HG03175 (cell line): ENCODE measurements at regions not wholly inside any gene's neighbourhood (a gene's known extent, or its start where the extent isn't known, plus 50 kb on each side); places are given as distances from the start of the nearest gene placed in this dataset.

Experiments
- ATAC-seq: cut with Tn5 transposase; IDR thresholded peaks from one replicate; pipeline ENCODE4 v1.9.1; 2021; ENCODE audit warnings: mild to moderate bottlenecking, moderate library complexity; ENCODE audit not compliant: unreplicated experiment

- no peak for ATAC-seq
Measured at GRCh38 chr17:77867976-77868713, 90.4 kb upstream of the TNRC6C start.

DNA sequence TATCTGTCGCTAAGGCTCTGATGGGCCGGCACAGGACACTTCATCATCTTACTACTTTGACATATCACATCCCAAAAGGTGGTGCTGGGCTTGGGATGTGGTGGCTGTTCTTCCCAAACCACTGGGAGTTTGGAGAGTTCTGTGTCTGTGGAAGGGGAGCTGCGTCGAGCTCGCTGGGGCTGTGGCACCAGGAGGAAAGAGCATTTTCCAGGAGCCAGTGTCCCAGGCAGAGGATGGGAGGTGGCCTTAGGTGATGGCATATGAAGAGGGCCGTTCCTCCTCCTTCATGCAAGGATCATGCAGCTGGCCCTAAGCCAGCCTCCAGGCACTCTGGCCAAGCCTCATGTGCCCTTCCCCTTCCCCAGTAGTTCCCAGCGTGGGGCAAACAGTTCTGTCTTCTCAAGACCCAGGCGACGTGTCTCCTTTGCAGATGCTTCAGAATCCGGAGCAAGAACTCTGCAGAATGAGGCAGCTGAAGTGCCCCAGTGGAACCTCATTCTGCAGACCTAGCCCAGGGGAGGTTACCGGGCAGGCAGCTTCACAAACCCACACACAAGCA lies 89.4 kb upstream of the TNRC6C start:
- no peak for ATAC-seq

GRCh38 chr17:77869665-77870132 lies 88.8 kb upstream of the TNRC6C start:
- ATAC-seq = peak; percentile 92

DNA sequence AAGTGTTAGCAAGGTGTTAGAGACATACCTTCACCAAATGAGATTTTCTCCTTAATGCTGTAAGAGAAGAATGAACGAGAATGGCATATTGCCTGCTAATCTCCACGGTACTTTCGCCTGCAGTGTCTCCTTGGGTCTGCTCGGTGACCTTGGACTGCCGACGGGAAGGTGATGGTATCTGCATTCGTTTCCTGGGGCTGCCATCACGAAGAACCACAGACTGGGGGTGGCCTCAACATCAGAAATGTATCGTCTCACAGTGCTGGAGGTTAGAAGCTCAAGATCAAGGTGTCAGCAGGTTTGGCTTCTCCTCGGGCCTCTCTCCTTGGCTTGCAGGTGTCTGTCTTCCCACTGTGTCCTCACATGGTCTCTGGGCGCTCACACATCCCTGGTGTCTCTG lies 86.3 kb upstream of the TNRC6C start:
- no peak for ATAC-seq

- no peak for ATAC-seq
Measured at GRCh38 chr17:77872714-77873499, 85.6 kb upstream of the TNRC6C start.

DNA sequence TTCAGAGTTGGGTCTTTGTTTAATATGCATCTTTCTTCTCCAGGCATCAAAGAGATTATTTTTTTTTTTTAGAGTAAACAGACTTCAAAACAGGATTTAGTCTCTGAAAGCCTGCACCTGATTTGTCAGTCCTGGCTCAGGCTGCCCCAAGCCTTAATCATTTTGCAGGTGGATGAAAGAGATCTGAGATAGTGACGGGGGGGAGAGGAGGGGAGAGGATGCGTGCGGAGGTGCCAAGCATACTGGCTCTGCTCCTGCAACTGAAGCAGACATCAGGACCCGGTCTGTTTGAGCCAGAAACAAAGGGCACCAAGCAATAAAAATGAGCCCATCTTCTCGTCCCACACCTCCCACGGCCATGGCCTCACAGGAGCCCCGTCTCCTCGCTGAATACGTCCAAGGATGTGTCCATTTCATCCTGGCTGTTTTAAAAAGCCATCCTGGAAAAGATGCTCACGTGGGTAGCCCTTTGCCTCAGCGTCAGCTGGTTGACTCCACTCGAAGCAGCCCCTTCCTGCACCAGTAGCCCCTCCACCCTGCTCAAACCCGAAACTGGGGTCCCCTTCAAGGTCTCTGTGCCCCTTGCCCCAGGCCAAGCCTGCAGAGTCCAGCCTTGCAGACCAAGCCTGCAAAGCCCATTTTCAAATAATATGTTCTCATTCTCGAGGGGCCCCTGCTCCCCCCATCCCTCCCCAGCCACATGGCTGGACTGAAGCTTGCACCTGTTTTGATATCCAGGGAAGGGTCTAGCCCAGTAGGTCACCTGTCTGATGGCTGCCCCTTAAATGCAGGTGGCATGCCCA lies 84.8 kb upstream of the TNRC6C start:
- ATAC-seq = no peak

GRCh38 chr17:77874303-77875050 lies 84.0 kb upstream of the TNRC6C start:
- no peak for ATAC-seq

DNA sequence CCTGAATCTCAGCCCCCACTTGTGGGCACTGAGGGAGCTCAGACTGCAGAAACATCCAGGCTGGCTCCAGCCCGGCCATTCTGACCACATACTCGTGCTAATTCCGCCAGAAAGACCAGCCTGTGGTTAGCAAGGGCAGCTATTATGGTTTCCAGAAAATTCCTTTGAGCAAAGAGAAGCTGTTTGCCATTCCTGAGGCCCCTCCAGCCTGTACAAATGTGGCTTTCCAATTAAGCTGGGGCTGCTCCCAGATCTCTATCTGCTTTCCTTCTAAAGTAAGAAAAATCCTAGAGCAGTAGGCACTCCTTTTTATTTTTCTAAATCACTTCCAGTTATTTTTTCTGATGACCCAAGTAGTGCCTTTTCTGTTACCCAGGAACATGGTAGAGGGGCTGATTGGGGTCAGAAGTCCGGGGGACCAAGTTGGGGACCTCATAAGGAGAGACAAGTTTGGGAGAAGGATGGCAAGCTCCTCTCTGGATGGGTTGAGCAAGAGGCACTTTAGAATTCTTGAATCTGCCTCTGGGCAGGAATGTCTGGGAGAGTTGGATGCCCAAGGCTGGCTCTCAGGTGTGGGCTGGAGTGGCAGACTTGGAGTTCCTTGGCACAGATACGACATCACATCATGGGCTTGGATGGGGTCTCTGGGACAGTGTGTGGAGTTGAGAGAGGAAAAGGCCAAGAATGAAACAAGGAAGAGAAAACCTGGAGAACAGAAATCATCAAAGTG lies 83.3 kb upstream of the TNRC6C start:
- ATAC-seq = no peak

DNA sequence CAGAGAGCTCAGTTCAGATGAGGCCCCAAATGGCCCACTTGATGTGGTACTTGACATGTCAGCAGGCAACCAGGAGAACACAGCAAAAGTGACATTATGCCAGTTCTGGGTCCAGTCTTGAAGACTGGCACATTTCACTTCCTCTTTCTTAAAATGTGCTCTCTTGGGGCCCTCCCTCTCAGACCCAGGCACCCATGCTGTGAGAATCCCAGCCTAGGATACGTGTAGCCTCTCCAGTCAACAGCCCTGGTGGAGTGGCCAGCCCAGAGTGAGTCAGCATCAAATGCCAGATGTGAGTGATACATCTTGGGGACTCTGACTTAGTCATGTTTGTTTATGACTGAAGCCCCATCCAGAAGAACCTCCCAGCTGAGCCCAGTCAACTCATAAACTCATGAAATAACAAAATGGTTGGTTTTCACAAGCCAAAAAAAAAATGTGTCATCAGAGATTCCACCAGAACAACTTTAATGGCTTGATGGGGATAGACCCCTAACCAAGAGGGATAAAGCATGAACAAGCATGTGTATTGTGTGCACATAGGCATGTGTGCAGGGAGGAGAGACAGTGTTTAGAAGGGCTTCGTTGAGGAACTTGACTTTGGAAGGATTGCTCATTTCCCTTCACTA lies 82.5 kb upstream of the TNRC6C start:
- ATAC-seq = no peak

DNA sequence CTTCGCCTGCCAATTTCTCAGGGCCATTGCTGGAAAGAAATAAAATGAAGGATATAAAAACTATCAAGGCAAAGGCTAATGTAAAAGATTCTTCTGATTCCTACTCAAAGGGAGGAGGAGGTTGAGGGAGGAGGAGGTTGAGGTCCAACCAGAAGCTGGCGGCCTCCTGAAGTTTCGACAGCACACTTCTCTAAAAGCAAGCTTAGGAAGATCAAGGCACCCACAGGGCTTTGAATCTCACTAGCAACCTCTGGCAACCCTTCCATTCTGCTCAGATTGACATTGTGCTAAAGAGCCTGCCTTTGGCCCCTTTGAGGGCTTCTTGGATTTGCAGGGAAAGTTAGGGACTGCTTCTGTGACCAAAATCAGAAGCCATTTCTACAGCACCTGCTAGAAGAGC lies 81.5 kb upstream of the TNRC6C start:
- ATAC-seq = no peak

DNA sequence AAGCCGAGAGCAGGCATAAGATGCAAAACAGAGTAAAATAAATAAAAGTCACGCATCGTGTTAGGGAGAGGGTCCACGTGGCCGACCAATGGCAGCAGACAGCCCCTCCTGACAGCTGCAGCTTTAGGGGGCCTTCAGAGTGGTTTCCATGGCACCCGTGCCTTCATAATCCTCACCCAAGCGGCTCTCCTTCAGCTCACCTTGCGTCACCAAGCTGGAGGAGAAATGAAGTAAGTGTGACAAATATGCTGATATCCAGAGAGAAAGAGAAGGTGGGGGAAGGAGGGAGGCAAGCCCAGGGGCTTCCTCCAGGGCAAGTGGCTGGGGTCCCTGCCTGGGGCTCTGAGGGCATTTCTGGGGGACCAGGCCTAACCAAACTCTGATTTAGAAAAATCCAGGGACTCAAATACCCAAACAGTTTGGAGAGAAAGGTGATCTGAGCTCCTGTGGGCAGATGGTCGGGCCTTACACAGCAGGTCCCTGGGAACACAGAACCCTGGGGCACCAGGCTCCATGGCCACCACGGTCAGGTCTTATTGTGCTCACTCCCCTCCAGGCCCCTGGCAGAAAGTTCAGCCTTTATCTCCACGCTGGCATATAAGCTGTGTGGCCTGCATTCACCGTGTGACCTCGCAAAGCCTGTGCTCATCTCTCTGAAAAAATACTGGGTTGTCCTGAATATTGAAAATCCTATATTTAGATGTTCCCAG lies 80.7 kb upstream of the TNRC6C start:
- no peak for ATAC-seq

GRCh38 chr17:77879226-77879895 lies 79.1 kb upstream of the TNRC6C start:
- ATAC-seq = no peak

GRCh38 chr17:77879896-77880280 lies 78.6 kb upstream of the TNRC6C start:
- ATAC-seq = no peak

DNA sequence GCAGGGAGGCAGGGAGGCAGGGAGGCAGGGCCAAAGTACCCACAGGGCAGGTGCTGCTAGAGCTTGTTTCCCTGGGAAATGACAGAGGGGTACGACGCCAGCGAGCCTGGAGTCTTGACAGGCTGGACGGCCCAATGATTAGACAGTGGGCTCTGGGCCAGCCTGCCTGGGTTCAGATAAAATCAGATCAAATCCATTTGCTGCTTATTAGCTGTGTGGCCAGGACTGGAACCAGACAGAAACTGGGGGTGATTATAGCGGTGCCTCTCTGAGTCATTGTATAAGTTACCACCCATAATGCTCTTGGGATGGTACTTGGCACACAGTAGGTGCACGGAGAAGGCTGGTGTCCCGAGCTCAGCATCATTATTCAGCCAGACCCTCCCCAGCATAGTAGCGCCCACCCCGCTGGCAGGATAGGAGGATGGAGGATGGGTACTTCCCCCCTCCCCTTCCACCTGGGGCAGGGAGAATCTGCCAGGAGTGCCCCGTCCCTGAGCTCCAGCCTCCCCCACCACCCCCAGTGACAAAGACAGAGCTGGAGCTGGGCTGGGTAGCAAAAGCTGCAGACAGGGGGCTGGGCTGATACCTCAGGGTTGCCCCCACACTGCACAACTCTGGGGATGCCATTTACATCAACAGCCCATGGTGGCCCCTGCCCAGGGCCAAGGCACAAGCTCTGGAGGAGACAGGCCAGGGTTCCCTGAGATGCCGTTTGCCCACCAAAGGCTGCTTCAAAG lies 77.6 kb upstream of the TNRC6C start:
- ATAC-seq = peak; percentile 21

DNA sequence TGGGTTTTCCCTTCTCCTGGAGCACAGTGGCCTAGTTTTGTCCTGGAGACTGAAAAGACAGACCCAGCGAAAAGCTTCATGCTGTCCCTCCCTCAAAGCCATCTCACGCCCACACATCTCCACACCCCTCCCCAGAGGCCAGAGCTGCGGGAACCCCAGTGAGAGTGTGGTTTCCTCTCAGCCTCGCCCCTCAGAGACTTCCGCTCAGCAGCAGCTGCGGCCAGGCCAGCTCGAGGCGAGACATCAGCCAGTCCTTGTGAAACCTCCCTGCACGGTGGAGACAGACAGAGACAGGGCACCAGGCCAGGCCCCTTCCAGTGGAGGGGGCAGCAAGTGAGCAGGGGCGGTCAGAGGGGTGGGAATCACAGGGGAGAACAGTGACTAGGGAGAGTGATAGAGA lies 77.0 kb upstream of the TNRC6C start:
- ATAC-seq = peak; percentile 85

DNA sequence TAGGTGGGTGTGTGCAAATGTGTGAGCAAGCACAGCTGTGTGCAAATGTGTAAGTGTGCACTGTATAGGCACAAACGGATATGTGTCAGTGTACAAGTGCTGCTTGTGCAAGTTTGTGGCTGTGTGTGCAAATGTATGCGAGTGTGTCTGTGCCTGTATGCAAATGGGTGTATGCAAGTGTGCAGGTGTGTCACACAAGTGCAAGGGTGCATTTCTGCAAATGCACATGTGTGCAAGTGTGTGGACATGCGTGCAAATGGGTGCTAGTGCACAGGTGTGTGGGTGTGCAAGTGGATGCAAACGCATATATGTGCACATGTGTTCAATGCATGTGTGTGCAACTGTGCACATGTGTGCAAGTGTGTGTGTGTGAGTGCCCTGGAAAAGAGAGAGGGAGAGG lies 76.5 kb upstream of the TNRC6C start:
- ATAC-seq = no peak

DNA sequence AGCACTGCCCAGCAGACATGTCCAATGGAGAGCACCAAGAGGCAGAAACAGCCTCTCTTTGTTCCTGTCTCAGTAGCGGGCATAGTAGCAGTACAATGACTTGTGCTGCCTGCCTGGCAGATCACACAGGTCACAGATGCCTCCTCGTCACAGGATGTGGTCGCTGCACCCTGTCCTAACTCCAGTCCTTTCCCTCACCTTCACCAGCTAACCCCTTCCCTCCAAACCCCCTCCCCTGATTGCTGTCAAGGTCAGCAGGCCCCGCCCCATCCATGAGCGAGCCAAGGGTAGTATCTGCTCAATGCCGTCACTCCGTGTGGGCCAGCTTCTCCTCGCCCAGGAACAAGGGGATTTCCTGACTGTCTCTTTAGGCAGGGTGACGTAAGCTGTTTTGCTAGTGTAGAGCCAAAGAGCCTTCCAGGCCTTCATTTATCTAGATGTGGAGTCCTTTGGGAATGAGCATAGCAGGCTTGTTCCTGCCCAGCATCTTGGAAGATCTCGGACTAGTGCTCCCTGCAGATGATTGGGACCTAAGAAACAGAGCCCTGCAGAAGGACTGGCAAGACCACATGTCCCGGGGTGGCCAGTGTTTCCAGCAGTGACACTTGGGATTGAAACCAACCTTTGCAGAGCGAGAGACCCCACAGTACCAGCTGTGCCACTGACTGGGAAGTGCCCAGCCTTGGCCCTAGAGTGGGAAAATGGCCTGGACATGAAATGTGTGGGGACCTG lies 75.9 kb upstream of the TNRC6C start:
- ATAC-seq = peak; percentile 38
